Keratinocyte (primary cell): ENCODE measurements at regions not wholly inside any gene's neighbourhood (a gene's known extent, or its start where the extent isn't known, plus 50 kb on each side); places are given as distances from the start of the nearest gene placed in this dataset.

Experiments used
- CTCF ChIP-seq, 3 experiments: IDR thresholded peaks in 1 of 3; conservative IDR thresholded peaks in 1 of 3; optimal IDR thresholded peaks in 1 of 3; 2 replicates in 2 of 3; 3 replicates in 1 of 3; pipeline versions ENCODE3 to v1.5.1; 2011; ENCODE audit warnings: low read length in 3 of 3, mild to moderate bottlenecking in 3 of 3, moderate library complexity in 2 of 3, control low read depth in 1 of 3, inconsistent platforms in 1 of 3; ENCODE audit not compliant: insufficient read depth in 2 of 3; ENCODE audit errors: extremely low read depth in 1 of 3
- EZH2 ChIP-seq: IDR thresholded peaks from one replicate; pipeline ENCODE4 v1.6.1; 2012; ENCODE audit warnings: inconsistent platforms, mild to moderate bottlenecking, low read length, moderate library complexity

- no peak for TF ChIP-seq CTCF (optimal IDR thresholded peaks at IDR 0.05 in 1 of 3, IDR thresholded peaks at IDR 0.05 in 1 of 3, conservative IDR thresholded peaks at IDR 0.05 in 1 of 3; ENCODE audit: extremely low read depth in 1 of 3, insufficient read depth in 2 of 3, low read length in 3 of 3)
- TF ChIP-seq EZH2 = no peak
These were observed 341.3 kb downstream of the SMOC2 start for GRCh38 chr6:168782187-168782751.
